ENCODE measurements at regions not wholly inside any gene's neighbourhood (a gene's known extent, or its start where the extent isn't known, plus 50 kb on each side); places are given as distances from the start of the nearest gene placed in this dataset.

DNA sequence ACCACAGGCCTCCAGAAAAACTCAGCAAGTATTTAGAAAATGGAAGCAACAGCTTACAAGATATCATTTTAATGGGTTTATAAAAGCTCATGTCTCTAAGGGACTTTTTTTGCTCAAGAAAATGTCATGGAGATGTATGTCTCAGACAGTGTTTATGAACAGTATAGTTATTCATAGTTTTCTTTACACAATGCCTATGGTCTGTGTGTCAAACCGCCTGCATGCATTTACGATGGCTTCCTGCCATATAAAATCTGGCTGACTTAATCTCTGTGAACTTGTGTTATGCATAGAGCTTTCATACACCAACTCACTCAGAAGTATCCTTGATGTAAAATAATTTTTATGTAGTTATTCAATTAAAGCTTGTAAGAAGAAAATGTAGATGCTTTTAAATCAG lies 1314.2 kb upstream of the LRRTM3 start:
- intact Hi-C loops (cut with DNase I) = no loop called here
- Histone ChIP-seq H3K4me3 (no peak overlapping the region), H3K27ac (no peak overlapping the region), H3K27me3 (replicated peaks; ENCODE audit: insufficient read depth) (no peaks in the 10 kb centered on the region), H3K4me1 (replicated peaks) (no peaks in the 10 kb centered on the region), H3K36me3 (no peaks in the 10 kb centered on the region), H3K9me3 (no peaks in the 10 kb centered on the region)
- no peak for DNase-seq (ENCODE audit: low spot score)
- 36% methylated on average over 2 of the region's 2 CpGs for WGBS
- TF ChIP-seq, protein P1, sequence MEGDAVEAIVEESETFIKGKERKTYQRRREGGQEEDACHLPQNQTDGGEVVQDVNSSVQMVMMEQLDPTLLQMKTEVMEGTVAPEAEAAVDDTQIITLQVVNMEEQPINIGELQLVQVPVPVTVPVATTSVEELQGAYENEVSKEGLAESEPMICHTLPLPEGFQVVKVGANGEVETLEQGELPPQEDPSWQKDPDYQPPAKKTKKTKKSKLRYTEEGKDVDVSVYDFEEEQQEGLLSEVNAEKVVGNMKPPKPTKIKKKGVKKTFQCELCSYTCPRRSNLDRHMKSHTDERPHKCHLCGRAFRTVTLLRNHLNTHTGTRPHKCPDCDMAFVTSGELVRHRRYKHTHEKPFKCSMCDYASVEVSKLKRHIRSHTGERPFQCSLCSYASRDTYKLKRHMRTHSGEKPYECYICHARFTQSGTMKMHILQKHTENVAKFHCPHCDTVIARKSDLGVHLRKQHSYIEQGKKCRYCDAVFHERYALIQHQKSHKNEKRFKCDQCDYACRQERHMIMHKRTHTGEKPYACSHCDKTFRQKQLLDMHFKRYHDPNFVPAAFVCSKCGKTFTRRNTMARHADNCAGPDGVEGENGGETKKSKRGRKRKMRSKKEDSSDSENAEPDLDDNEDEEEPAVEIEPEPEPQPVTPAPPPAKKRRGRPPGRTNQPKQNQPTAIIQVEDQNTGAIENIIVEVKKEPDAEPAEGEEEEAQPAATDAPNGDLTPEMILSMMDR (IDR thresholded peaks at IDR 0.05) = no peak
- TF ChIP-seq POLR2A (IDR thresholded peaks at IDR 0.05) = no peak
- no peak for TF ChIP-seq POLR2AphosphoS5 (IDR thresholded peaks at IDR 0.05)

DNA sequence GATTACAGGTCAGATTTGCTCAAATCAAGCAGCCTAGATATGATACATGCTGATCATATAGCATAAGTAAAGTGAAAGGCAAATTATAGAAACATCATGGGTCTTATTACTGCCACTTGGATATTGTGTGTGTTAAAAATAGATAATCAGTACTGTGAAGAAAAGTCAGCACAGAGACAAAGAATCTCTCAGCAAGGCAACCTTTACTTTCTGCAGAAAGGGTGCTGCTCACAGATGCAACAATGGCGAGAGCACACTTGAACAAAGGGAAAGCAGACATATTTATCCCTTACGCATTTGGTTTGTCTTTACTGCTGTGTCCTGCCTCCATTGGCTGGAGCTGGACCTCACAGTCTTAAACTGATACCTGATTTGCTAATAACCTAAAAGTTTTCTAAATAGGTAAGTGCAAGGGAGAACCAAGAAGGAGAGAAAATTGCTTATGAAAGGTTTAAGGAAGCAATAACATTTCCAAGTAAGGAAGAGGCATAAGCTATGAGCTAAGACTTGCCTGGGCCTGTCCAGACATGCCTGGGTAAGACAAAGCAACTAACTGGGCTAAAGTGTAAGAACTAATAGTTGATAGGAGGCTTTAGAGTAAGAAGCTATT lies 1310.8 kb upstream of the LRRTM3 start:
- WGBS = 98% methylated on average over 2 of the region's 2 CpGs
- DNase-seq (ENCODE audit: low spot score) = no peak
- no peak overlapping the region for H3K27ac ChIP-seq
- TF ChIP-seq POLR2AphosphoS5 (IDR thresholded peaks at IDR 0.05) (no peak), POLR2A (IDR thresholded peaks at IDR 0.05) (no peak)
- TF ChIP-seq, protein P1 (IDR thresholded peaks at IDR 0.05) = no peak
- H3K9me3 ChIP-seq = no peaks in the 10 kb centered on the region
- no peaks in the 10 kb centered on the region for H3K36me3 ChIP-seq
- no peaks in the 10 kb centered on the region for H3K27me3 ChIP-seq (replicated peaks; ENCODE audit: insufficient read depth)
- H3K4me3 ChIP-seq = no peak overlapping the region
- no peaks in the 10 kb centered on the region for H3K4me1 ChIP-seq (replicated peaks)
- intact Hi-C loops (cut with DNase I) = no loop called here

DNA sequence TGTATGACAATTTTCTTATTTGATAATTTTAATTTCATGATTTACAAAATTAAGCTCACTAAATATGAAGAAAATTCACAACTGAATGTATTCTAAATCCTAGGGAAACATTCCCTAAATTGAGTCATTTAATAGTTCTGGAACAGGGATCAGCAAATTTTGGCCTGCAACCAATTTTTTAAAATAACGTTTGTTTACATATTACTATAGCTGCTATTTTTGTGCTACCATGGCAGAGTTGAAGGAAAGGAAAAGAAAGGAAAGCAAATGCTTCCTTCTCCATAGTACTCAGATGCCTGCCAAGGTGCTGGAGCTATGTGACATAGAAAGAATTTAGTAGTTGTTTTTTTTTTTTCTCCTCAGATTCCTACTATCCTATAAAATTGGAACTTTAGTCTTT lies 1307.7 kb upstream of the LRRTM3 start:
- no peaks in the 10 kb centered on the region for H3K27me3 ChIP-seq (replicated peaks; ENCODE audit: insufficient read depth)
- TF ChIP-seq POLR2AphosphoS5 (IDR thresholded peaks at IDR 0.05) = no peak
- no peak for TF ChIP-seq POLR2A (IDR thresholded peaks at IDR 0.05)
- TF ChIP-seq, protein P1 (IDR thresholded peaks at IDR 0.05) = no peak
- H3K4me1 ChIP-seq (replicated peaks) = no peaks in the 10 kb centered on the region
- 52% methylated on average over 1 of the region's 1 CpG for WGBS
- no peak overlapping the region for H3K4me3 ChIP-seq
- intact Hi-C loops (cut with DNase I) = no loop called here
- no peak overlapping the region for H3K27ac ChIP-seq
- no peaks in the 10 kb centered on the region for H3K9me3 ChIP-seq
- no peak for DNase-seq (ENCODE audit: low spot score)
- no peaks in the 10 kb centered on the region for H3K36me3 ChIP-seq

DNA sequence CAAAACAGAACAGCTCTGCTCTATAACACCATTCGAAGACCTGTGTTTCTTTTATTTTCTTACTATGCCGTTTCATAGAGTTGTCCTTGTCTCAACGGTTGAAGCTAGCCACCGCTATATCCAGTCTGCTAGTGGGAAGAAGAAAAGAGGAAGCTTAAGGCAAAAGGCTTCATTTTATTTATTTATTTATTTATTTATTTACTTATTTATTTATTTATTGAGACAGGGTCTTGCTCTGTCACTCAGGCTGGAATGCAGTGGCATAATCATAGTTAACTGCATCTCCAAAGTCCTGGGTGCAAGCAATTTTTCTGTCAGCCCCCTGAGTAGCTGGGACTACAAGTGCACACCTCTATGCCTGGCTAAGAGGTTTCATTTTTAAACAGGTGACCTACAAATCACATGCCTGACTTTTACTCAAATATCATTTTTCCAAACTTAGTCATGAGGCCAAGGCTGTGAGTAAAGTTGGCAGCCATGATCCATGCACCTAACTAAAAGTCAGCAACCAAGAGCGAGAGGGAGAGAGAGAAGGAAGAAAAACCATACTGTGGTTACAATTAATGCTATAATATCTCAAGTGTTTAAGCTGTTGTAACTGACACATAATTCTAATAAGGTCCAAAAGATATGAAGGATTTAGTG lies 1305.3 kb upstream of the LRRTM3 start:
- intact Hi-C loops (cut with DNase I) = no loop called here
- 95% methylated on average over 5 of the region's 5 CpGs for WGBS
- Histone ChIP-seq H3K27ac (no peak overlapping the region), H3K36me3 (no peaks in the 10 kb centered on the region), H3K27me3 (replicated peaks; ENCODE audit: insufficient read depth) (no peaks in the 10 kb centered on the region), H3K9me3 (no peaks in the 10 kb centered on the region), H3K4me3 (no peak overlapping the region), H3K4me1 (replicated peaks) (no peaks in the 10 kb centered on the region)
- no peak for DNase-seq (ENCODE audit: low spot score)
- TF ChIP-seq, protein P1 (IDR thresholded peaks at IDR 0.05) = no peak
- no peak for TF ChIP-seq POLR2A (IDR thresholded peaks at IDR 0.05)

DNA sequence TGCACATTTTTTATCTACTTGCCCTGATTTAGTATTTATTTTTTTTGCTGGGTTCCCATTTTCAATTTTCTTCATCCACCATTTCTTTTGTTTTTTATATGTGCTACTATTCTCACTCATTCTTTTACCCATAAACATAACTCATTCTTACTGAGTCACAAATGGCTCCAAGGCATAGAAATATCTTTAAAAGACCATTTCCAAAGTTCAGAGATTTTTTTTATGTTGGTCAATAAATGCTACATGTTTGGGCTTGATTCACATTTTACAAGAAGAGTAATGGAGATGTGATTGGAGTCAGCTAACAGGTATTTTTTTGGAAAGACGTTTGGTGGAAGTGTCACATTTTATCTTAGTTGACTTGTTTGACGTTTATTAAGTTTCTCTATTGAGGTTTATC lies 1303.2 kb upstream of the LRRTM3 start:
- H3K36me3 ChIP-seq = no peaks in the 10 kb centered on the region
- no peaks in the 10 kb centered on the region for H3K9me3 ChIP-seq
- H3K27ac ChIP-seq = no peak overlapping the region
- intact Hi-C loops (cut with DNase I) = no loop called here
- H3K4me1 ChIP-seq (replicated peaks) = no peaks in the 10 kb centered on the region
- DNase-seq (ENCODE audit: low spot score) = no peak
- 33% methylated on average over 2 of the region's 2 CpGs for WGBS
- H3K4me3 ChIP-seq = no peak overlapping the region
- H3K27me3 ChIP-seq (replicated peaks; ENCODE audit: insufficient read depth) = no peaks in the 10 kb centered on the region
- TF ChIP-seq, protein P1 (IDR thresholded peaks at IDR 0.05) = no peak
- no peak for TF ChIP-seq POLR2A (IDR thresholded peaks at IDR 0.05)
- TF ChIP-seq POLR2AphosphoS5 (IDR thresholded peaks at IDR 0.05) = no peak
